HG03521 (cell line): ENCODE measurements at regions not wholly inside any gene's neighbourhood (a gene's known extent, or its start where the extent isn't known, plus 50 kb on each side); places are given as distances from the start of the nearest gene placed in this dataset.
"Not testable (repeated sequence)": the region's sequence is repeated elsewhere in the genome, so short reads cannot be mapped to it uniquely, and the experiment has no call there.

Experiments
- ATAC-seq: cut with Tn5 transposase; IDR thresholded peaks from one replicate; pipeline ENCODE4 v1.9.1; 2021; ENCODE audit warnings: mild to moderate bottlenecking, moderate library complexity; ENCODE audit not compliant: unreplicated experiment

GRCh38 chr7:68254815-68255214 is 1258.2 kb downstream of the TYW1 start:
- ATAC-seq: not testable (repeated sequence)

- no peak for ATAC-seq
These were observed 1259.7 kb downstream of the TYW1 start for GRCh38 chr7:68256295-68256694.

- no peak for ATAC-seq
These were observed 1262.0 kb downstream of the TYW1 start for GRCh38 chr7:68258609-68259008.

- no peak for ATAC-seq
These were observed 1268.6 kb downstream of the TYW1 start for GRCh38 chr7:68265258-68265657.

GRCh38 chr7:68266004-68266579 is 1269.5 kb downstream of the TYW1 start:
- ATAC-seq: no peak

- ATAC-seq: no peak
These were observed 1270.9 kb downstream of the TYW1 start for GRCh38 chr7:68267486-68267885.

- ATAC-seq: no peak
These were observed 1272.8 kb downstream of the TYW1 start for GRCh38 chr7:68269405-68269804.

GRCh38 chr7:68272507-68272906 is 1275.9 kb downstream of the TYW1 start:
- no peak for ATAC-seq

- no peak for ATAC-seq
These were observed 1280.1 kb downstream of the TYW1 start for GRCh38 chr7:68276725-68277124.

- no peak for ATAC-seq
These were observed 1283.3 kb downstream of the TYW1 start for GRCh38 chr7:68279827-68280400.

GRCh38 chr7:68280931-68281330 is 1284.3 kb downstream of the TYW1 start:
- ATAC-seq: no peak

GRCh38 chr7:68288144-68288593 is 1291.5 kb downstream of the TYW1 start:
- no peak for ATAC-seq

GRCh38 chr7:68291710-68292109 is 1295.1 kb downstream of the TYW1 start:
- no peak for ATAC-seq

- no peak for ATAC-seq
These were observed 1298.8 kb downstream of the TYW1 start for GRCh38 chr7:68295386-68295785.

- no peak for ATAC-seq
These were observed 1293.7 kb upstream of the AUTS2 start for GRCh38 chr7:68304536-68304935.

- ATAC-seq: no peak
These were observed 1291.6 kb upstream of the AUTS2 start for GRCh38 chr7:68306692-68307107.

GRCh38 chr7:68309271-68309670 is 1289.0 kb upstream of the AUTS2 start:
- no peak for ATAC-seq

GRCh38 chr7:68309806-68310205 is 1288.5 kb upstream of the AUTS2 start:
- ATAC-seq: no peak

GRCh38 chr7:68311958-68312357 is 1286.3 kb upstream of the AUTS2 start:
- no peak for ATAC-seq

- ATAC-seq: no peak
These were observed 1284.5 kb upstream of the AUTS2 start for GRCh38 chr7:68313806-68314205.

- ATAC-seq: no peak
These were observed 1284.1 kb upstream of the AUTS2 start for GRCh38 chr7:68314208-68314607.

- no peak for ATAC-seq
These were observed 1280.8 kb upstream of the AUTS2 start for GRCh38 chr7:68317476-68317875.

GRCh38 chr7:68319061-68319460 is 1279.2 kb upstream of the AUTS2 start:
- no peak for ATAC-seq
